ENCODE measurements at regions not wholly inside any gene's neighbourhood (a gene's known extent, or its start where the extent isn't known, plus 50 kb on each side); places are given as distances from the start of the nearest gene placed in this dataset.

DNA sequence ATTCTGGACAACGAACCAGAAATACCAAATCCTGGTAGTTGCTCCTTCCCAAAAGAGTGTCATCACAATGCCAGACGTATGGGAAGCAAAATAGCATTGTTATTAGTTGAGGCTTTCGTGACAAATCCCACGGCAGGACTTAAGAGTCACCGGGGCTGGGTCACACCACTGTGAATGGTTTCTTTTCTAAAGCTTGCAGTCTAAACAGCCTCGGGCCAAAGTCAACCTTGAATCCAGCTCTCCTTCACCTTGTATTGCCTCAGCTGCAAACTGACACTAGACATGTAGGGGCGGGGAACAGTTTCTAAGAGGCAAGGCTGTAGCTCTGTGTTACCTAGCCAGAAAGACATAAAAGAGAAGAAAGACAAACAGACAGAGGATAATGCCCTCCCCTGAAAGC lies 734.8 kb downstream of the MED13L start:
- no peak for TF ChIP-seq EZH2 (IDR thresholded peaks at IDR 0.05; ENCODE audit: insufficient read depth, poor library complexity, severe bottlenecking)
- no peak for TF ChIP-seq EZH2phosphoT487 (IDR thresholded peaks at IDR 0.05; ENCODE audit: insufficient read depth, low read depth)

Measured in GM23248 (cell line).